PFSK-1 (cell line): ENCODE measurements at regions not wholly inside any gene's neighbourhood (a gene's known extent, or its start where the extent isn't known, plus 50 kb on each side); places are given as distances from the start of the nearest gene placed in this dataset.

ENCODE experiments used
- POLR2AphosphoS5 ChIP-seq: IDR thresholded peaks from 2 replicates; pipeline ENCODE4 v1.6.1; 2012; ENCODE audit warnings: low read depth, mild to moderate bottlenecking, control low read depth, low read length, moderate library complexity
- REST ChIP-seq, 2 experiments: IDR thresholded peaks; 2 replicates each; pipeline versions ENCODE4 v1.6.1 to v1.8.0; 2011 to 2012; ENCODE audit warnings: low read depth in 2 of 2, low read length in 2 of 2, control low read depth in 1 of 2, inconsistent platforms in 1 of 2, mild to moderate bottlenecking in 1 of 2, moderate library complexity in 1 of 2; ENCODE audit not compliant: insufficient read depth in 1 of 2
- SIN3A ChIP-seq: IDR thresholded peaks from 2 replicates; pipeline ENCODE4 v1.6.1; 2012; ENCODE audit warnings: mild to moderate bottlenecking, low read length, moderate library complexity, borderline replicate concordance; ENCODE audit not compliant: insufficient read depth
- TAF1 ChIP-seq: IDR thresholded peaks from 2 replicates; pipeline ENCODE4 v1.6.1; 2012; ENCODE audit warnings: low read length, control low read depth, borderline replicate concordance; ENCODE audit not compliant: insufficient read depth

DNA sequence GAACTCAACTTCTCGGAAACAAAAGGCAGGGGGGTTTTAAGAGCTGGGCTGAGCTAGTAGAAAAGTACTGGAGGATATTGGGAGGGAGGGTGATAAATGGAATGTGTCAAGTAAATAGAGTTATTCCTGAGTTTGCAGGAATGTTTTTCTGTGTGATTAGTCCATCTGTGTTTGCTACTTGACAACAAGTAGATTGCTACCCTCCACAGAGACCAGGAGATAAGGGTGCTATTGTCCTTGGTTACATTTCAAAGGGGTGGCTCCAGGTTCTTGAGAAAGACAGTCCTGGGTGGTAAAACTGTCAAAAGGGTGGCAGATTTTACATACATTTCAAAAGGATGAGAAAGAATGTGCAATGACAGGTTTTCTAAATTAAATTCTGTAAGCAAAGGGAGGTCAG is 181.2 kb upstream of the PPP3CA start:
- TF ChIP-seq REST (IDR thresholded peaks at IDR 0.05; ENCODE audit: insufficient read depth in 1 of 2, low read depth in 2 of 2, low read length in 2 of 2) (no peak), TAF1 (no peak), POLR2AphosphoS5 (no peak), SIN3A (no peak)
